H9 (cell line): ENCODE measurements at regions not wholly inside any gene's neighbourhood (a gene's known extent, or its start where the extent isn't known, plus 50 kb on each side); places are given as distances from the start of the nearest gene placed in this dataset.

Experiments
- DNase-seq: peaks from one replicate; pipeline ENCODE4 v3.0.0-alpha.2; 2017
- H2AFZ ChIP-seq: one replicate; pipeline ENCODE4 v1.6.1; 2013; ENCODE audit warnings: mild to moderate bottlenecking, low read length, control low read depth, moderate library complexity
- H2AK5ac ChIP-seq: 2 replicates; pipeline ENCODE4 v1.6.1; 2013; ENCODE audit warnings: low read length, control low read depth, mixed read lengths; ENCODE audit not compliant: insufficient read length
- H2BK120ac ChIP-seq: one replicate; pipeline ENCODE4 v1.6.1; 2013; ENCODE audit warnings: low read depth, mild to moderate bottlenecking, low read length, control low read depth, inconsistent platforms; ENCODE audit not compliant: poor library complexity, severe bottlenecking
- H2BK12ac ChIP-seq: 2 replicates; pipeline ENCODE4 v1.6.1; 2013; ENCODE audit warnings: low read length, control low read depth, mixed read lengths, low read depth; ENCODE audit not compliant: insufficient read length
- H2BK15ac ChIP-seq: 2 replicates; pipeline ENCODE4 v1.6.1; 2013; ENCODE audit warnings: low read depth, low read length, control low read depth
- H2BK20ac ChIP-seq: one replicate; pipeline ENCODE4 v1.6.1; 2013; ENCODE audit warnings: low read depth, mild to moderate bottlenecking, low read length, control low read depth, inconsistent platforms; ENCODE audit not compliant: poor library complexity, severe bottlenecking
- H2BK5ac ChIP-seq: 2 replicates; pipeline ENCODE4 v1.6.1; 2013; ENCODE audit warnings: low read length, control low read depth, mixed read lengths; ENCODE audit not compliant: insufficient read length
- H3K14ac ChIP-seq: 2 replicates; pipeline ENCODE4 v1.6.1; 2013; ENCODE audit warnings: low read length, control low read depth; ENCODE audit not compliant: insufficient read depth
- H3K18ac ChIP-seq: 2 replicates; pipeline ENCODE4 v1.6.1; 2013; ENCODE audit warnings: low read depth, mild to moderate bottlenecking, mixed read lengths, low read length, control low read depth; ENCODE audit not compliant: insufficient read length
- H3K23ac ChIP-seq: 2 replicates; pipeline ENCODE4 v1.6.1; 2013; ENCODE audit warnings: low read length, control low read depth, mixed read lengths, low read depth; ENCODE audit not compliant: insufficient read length
- H3K23me2 ChIP-seq: 2 replicates; pipeline ENCODE4 v1.6.1; 2013; ENCODE audit warnings: low read depth, mild to moderate bottlenecking, mixed read lengths, low read length, control low read depth; ENCODE audit not compliant: insufficient read length, poor library complexity, severe bottlenecking
- H3K27ac ChIP-seq: 2 replicates; pipeline ENCODE4 v1.5.1; 2013; ENCODE audit warnings: low read length, control low read depth, mixed read lengths, low read depth; ENCODE audit not compliant: insufficient read length
- H3K27me3 ChIP-seq: 2 replicates; pipeline ENCODE4 v1.6.1; 2013; ENCODE audit warnings: low read length, control low read depth, inconsistent platforms; ENCODE audit not compliant: insufficient read depth
- H3K4ac ChIP-seq: 2 replicates; pipeline ENCODE4 v1.6.1; 2013; ENCODE audit warnings: low read depth, mild to moderate bottlenecking, control low read depth, inconsistent platforms, low read length, moderate library complexity
- H3K4me1 ChIP-seq: 2 replicates; pipeline ENCODE4 v1.6.1; 2013; ENCODE audit warnings: low read length, control low read depth, inconsistent platforms; ENCODE audit not compliant: insufficient read depth
- H3K4me2 ChIP-seq: 2 replicates; pipeline ENCODE4 v1.6.1; 2013; ENCODE audit warnings: low read length, control low read depth, mixed read lengths; ENCODE audit not compliant: insufficient read length, insufficient read depth
- H3K56ac ChIP-seq: 2 replicates; pipeline ENCODE4 v1.6.1; 2013; ENCODE audit warnings: low read depth, mild to moderate bottlenecking, mixed read lengths, low read length, control low read depth; ENCODE audit not compliant: insufficient read length
- H3K79me1 ChIP-seq: 2 replicates; pipeline ENCODE4 v1.6.1; 2013; ENCODE audit warnings: low read depth, mild to moderate bottlenecking, moderate library complexity, low read length, control low read depth, inconsistent platforms; ENCODE audit not compliant: insufficient read depth, poor library complexity, severe bottlenecking
- H3K79me2 ChIP-seq: 2 replicates; pipeline ENCODE4 v1.6.1; 2013; ENCODE audit warnings: low read length, control low read depth, inconsistent platforms; ENCODE audit not compliant: insufficient read depth
- H3K9ac ChIP-seq: 2 replicates; pipeline ENCODE4 v1.6.1; 2013; ENCODE audit warnings: low read length, control low read depth, mixed read lengths; ENCODE audit not compliant: insufficient read length; ENCODE audit errors: extremely low read depth
- H3K9me3 ChIP-seq: one replicate; pipeline ENCODE4 v1.6.1; 2013; ENCODE audit warnings: low read depth, low read length, inconsistent platforms; ENCODE audit not compliant: control insufficient read depth
- H3T11ph ChIP-seq: one replicate; pipeline ENCODE4 v1.6.1; 2013; ENCODE audit warnings: mild to moderate bottlenecking, low read length, control low read depth, inconsistent platforms
- H4K20me1 ChIP-seq: one replicate; pipeline ENCODE4 v1.6.1; 2013; ENCODE audit not compliant: control insufficient read depth, insufficient read length, insufficient read depth
- H4K5ac ChIP-seq: 2 replicates; pipeline ENCODE4 v1.6.1; 2013; ENCODE audit warnings: low read depth, mild to moderate bottlenecking, mixed read lengths, low read length, control low read depth; ENCODE audit not compliant: insufficient read length
- H4K8ac ChIP-seq: replicated peaks from 2 replicates; pipeline ENCODE4 v1.6.1; 2013; ENCODE audit warnings: low read length, control low read depth, mixed read lengths, low read depth; ENCODE audit not compliant: insufficient read length
- H4K91ac ChIP-seq: 2 replicates; pipeline ENCODE4 v1.6.1; 2013; ENCODE audit warnings: low read depth, mild to moderate bottlenecking, moderate library complexity, mixed read lengths, low read length, control low read depth; ENCODE audit not compliant: insufficient read length
- H3K27ac Mint-ChIP-seq, 3 experiments: 2 replicates in 2 of 3; 3 replicates in 1 of 3; pipeline ENCODE4 v1.8.0; 2020 to 2021; ENCODE audit warnings: mixed read lengths in 3 of 3, mild to moderate bottlenecking in 1 of 3, moderate library complexity in 1 of 3
- H3K27me3 Mint-ChIP-seq: 2 replicates; pipeline ENCODE4 v1.8.0; 2021; ENCODE audit warnings: low read depth, mild to moderate bottlenecking, moderate library complexity, mixed read lengths
- H3K36me3 Mint-ChIP-seq, 3 experiments: 2 replicates in 2 of 3; 3 replicates in 1 of 3; pipeline ENCODE4 v1.8.0; 2020 to 2021; ENCODE audit warnings: low read depth in 3 of 3, mixed read lengths in 3 of 3; ENCODE audit not compliant: insufficient read depth in 1 of 3
- H3K4me1 Mint-ChIP-seq, 2 experiments: 2 replicates each; pipeline ENCODE4 v1.8.0; 2020; ENCODE audit warnings: mixed read lengths in 2 of 2
- H3K4me3 Mint-ChIP-seq, 2 experiments: 2 replicates in 1 of 2; 3 replicates in 1 of 2; pipeline ENCODE4 v1.8.0; 2020 to 2021; ENCODE audit warnings: mild to moderate bottlenecking in 2 of 2, mixed read lengths in 2 of 2, moderate library complexity in 1 of 2
- H3K9me3 Mint-ChIP-seq, 2 experiments: 2 replicates in 1 of 2; 3 replicates in 1 of 2; pipeline ENCODE4 v1.8.0; 2020; ENCODE audit warnings: mild to moderate bottlenecking in 2 of 2, mixed read lengths in 2 of 2, moderate library complexity in 1 of 2
- CTCF ChIP-seq: fragments of 200-600 bp; sonication (generic); conservative IDR thresholded peaks from 3 replicates; pipeline ENCODE4 v1.8.0; 2021; ENCODE audit warnings: antibody characterized with exemption, mild to moderate bottlenecking
- WGBS: extraction: QIAGEN DNeasy Blood & Tissue Kit; methylation state at CpG from one replicate; pipeline ENCODE4 v1.1.7; 2013; ENCODE audit warnings: missing lambda C conversion rate, low lambda C conversion rate, mixed read lengths; ENCODE audit not compliant: insufficient read length; ENCODE audit errors: extremely low coverage; 5-methylcytosine and 5-hydroxymethylcytosine counted together

- H3K18ac ChIP-seq, result no peak overlapping the region
- no peak overlapping the region for H4K91ac ChIP-seq
- no peak overlapping the region for H2AK5ac ChIP-seq
- H3K9me3 ChIP-seq, result no peaks in the 10 kb centered on the region
- H3K23ac ChIP-seq, result no peak overlapping the region
- H3K79me1 ChIP-seq, result no peaks in the 10 kb centered on the region
- H2BK12ac ChIP-seq, result no peak overlapping the region
- H3K9me3 Mint-ChIP-seq, result no peaks in the 10 kb centered on the region
- H4K8ac ChIP-seq, result no peak overlapping the region
- H3K4me2 ChIP-seq, result no peak overlapping the region
- no peak overlapping the region for H2BK5ac ChIP-seq
- H3K4me1 Mint-ChIP-seq, result no peaks in the 10 kb centered on the region
- H3K27ac Mint-ChIP-seq, result no peak overlapping the region
- no peak overlapping the region for H3K56ac ChIP-seq
- H3K27me3 Mint-ChIP-seq, result no peaks in the 10 kb centered on the region
- H2BK20ac ChIP-seq, result no peak overlapping the region
- no peaks in the 10 kb centered on the region for H3K4me1 ChIP-seq
- H3K36me3 Mint-ChIP-seq, result no peaks in the 10 kb centered on the region
- no CpG with 5 or more reads among the region's 3 CpGs for WGBS
- H3K27ac ChIP-seq, result no peak overlapping the region
- DNase-seq, result no peak
- H2BK120ac ChIP-seq, result no peak overlapping the region
- no peaks in the 10 kb centered on the region for H4K20me1 ChIP-seq
- H3T11ph ChIP-seq, result no peak overlapping the region
- no peak for TF ChIP-seq CTCF
- no peak overlapping the region for H3K14ac ChIP-seq
- H2AFZ ChIP-seq, result no peak overlapping the region
- no peaks in the 10 kb centered on the region for H3K27me3 ChIP-seq
- no peak overlapping the region for H3K4ac ChIP-seq
- H3K4me3 Mint-ChIP-seq, result no peak overlapping the region
- H2BK15ac ChIP-seq, result no peak overlapping the region
- H3K9ac ChIP-seq, result no peak overlapping the region
- H3K23me2 ChIP-seq, result no peaks in the 10 kb centered on the region
- no peaks in the 10 kb centered on the region for H3K79me2 ChIP-seq
- H4K5ac ChIP-seq, result no peak overlapping the region
Measured at GRCh38 chr1:82704393-82704792, 903.7 kb downstream of the ADGRL2 start.
